ENCODE measurements at regions not wholly inside any gene's neighbourhood (a gene's known extent, or its start where the extent isn't known, plus 50 kb on each side); places are given as distances from the start of the nearest gene placed in this dataset.

DNA sequence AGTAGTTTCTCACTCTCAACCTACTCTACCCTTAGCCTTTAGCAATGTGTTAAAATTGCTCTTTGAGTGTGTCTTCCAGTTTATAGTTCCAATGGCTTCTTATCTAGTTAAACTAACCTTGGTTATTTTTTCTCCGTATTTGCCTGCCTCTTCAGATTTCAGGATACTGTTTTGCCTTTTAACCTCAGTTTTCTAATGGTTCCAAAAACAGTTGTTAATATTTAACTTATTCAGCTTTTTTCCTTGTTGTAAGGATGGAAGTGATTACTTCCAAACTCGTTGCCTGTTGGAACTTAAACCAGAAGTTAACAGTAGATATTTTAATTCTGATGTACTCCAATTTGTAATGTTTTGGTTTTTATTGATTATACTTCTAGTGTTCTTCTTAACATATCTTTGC lies 1574.9 kb downstream of the HACE1 start:
- DNase-seq (ENCODE audit: low read depth, low spot score) (no peak), FAIRE-seq (no peak), ATAC-seq (no peak)
- Histone ChIP-seq H3K4me2 (ENCODE audit: control insufficient read depth, insufficient read depth) (no peak overlapping the region), H3K9ac (ENCODE audit: control insufficient read depth, insufficient read depth, low read length) (no peak overlapping the region), H3K36me3 (ENCODE audit: control insufficient read depth in 2 of 2, insufficient read depth in 2 of 2, low read length in 1 of 2) (no peaks in the 10 kb centered on the region), H3K79me2 (ENCODE audit: control insufficient read depth, insufficient read depth, low read length) (no peaks in the 10 kb centered on the region), H2AFZ (ENCODE audit: control insufficient read depth, low read depth, low read length) (no peak overlapping the region), H3K9me3 (replicated peaks; ENCODE audit: control insufficient read depth, insufficient read depth, low read length) (no peaks in the 10 kb centered on the region), H3K27ac (ENCODE audit: control insufficient read depth, insufficient read depth) (no peak overlapping the region), H4K20me1 (ENCODE audit: control insufficient read depth, insufficient read depth) (no peaks in the 10 kb centered on the region), H3K4me3 (no peak overlapping the region), H3K4me1 (ENCODE audit: control insufficient read depth, insufficient read depth, low read length) (no peaks in the 10 kb centered on the region), H3K27me3 (replicated peaks in 1 of 2; ENCODE audit: control insufficient read depth in 2 of 2, insufficient read depth in 2 of 2, low read length in 1 of 2) (no peaks in the 10 kb centered on the region)
- ChIA-PET CTCF (no interaction called here), SMC1A (ENCODE audit: uncharacterized antibody, unreplicated experiment) (no interaction called here), RAD21 (ENCODE audit: unreplicated experiment) (no interaction called here), POLR2A (no interaction called here)
- in situ Hi-C loops (cut with MboI), result no loop called here
- intact Hi-C loops (cut with micrococcal nuclease; ENCODE audit: unreplicated experiment), result loop anchor here (1.0 kb wide), 1 partner anchor 30 kb away; no protein-coding TSS in a partner anchor
- no TSS peak for BruUV-seq (replicated peaks)
- 22% methylated on average over 2 of the region's 2 CpGs for WGBS (ENCODE audit: insufficient coverage, insufficient replicate concordance, low lambda C conversion rate, missing lambda C conversion rate)
- no peak for TF ChIP-seq CREM (IDR thresholded peaks at IDR 0.05; ENCODE audit: low read depth)
- TF ChIP-seq, protein P1, sequence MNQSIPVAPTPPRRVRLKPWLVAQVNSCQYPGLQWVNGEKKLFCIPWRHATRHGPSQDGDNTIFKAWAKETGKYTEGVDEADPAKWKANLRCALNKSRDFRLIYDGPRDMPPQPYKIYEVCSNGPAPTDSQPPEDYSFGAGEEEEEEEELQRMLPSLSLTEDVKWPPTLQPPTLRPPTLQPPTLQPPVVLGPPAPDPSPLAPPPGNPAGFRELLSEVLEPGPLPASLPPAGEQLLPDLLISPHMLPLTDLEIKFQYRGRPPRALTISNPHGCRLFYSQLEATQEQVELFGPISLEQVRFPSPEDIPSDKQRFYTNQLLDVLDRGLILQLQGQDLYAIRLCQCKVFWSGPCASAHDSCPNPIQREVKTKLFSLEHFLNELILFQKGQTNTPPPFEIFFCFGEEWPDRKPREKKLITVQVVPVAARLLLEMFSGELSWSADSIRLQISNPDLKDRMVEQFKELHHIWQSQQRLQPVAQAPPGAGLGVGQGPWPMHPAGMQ (IDR thresholded peaks at IDR 0.05; ENCODE audit: borderline replicate concordance), result no peak
- no peak for TF ChIP-seq HDAC2 (IDR thresholded peaks at IDR 0.05)
- TF ChIP-seq, protein P2, sequence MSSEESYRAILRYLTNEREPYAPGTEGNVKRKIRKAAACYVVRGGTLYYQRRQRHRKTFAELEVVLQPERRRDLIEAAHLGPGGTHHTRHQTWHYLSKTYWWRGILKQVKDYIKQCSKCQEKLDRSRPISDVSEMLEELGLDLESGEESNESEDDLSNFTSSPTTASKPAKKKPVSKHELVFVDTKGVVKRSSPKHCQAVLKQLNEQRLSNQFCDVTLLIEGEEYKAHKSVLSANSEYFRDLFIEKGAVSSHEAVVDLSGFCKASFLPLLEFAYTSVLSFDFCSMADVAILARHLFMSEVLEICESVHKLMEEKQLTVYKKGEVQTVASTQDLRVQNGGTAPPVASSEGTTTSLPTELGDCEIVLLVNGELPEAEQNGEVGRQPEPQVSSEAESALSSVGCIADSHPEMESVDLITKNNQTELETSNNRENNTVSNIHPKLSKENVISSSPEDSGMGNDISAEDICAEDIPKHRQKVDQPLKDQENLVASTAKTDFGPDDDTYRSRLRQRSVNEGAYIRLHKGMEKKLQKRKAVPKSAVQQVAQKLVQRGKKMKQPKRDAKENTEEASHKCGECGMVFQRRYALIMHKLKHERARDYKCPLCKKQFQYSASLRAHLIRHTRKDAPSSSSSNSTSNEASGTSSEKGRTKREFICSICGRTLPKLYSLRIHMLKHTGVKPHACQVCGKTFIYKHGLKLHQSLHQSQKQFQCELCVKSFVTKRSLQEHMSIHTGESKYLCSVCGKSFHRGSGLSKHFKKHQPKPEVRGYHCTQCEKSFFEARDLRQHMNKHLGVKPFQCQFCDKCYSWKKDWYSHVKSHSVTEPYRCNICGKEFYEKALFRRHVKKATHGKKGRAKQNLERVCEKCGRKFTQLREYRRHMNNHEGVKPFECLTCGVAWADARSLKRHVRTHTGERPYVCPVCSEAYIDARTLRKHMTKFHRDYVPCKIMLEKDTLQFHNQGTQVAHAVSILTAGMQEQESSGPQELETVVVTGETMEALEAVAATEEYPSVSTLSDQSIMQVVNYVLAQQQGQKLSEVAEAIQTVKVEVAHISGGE (CRISPR knock-in tag; IDR thresholded peaks at IDR 0.05), result no peak
- TF ChIP-seq FOXK2 (IDR thresholded peaks at IDR 0.05), result no peak
- TF ChIP-seq, protein P3, sequence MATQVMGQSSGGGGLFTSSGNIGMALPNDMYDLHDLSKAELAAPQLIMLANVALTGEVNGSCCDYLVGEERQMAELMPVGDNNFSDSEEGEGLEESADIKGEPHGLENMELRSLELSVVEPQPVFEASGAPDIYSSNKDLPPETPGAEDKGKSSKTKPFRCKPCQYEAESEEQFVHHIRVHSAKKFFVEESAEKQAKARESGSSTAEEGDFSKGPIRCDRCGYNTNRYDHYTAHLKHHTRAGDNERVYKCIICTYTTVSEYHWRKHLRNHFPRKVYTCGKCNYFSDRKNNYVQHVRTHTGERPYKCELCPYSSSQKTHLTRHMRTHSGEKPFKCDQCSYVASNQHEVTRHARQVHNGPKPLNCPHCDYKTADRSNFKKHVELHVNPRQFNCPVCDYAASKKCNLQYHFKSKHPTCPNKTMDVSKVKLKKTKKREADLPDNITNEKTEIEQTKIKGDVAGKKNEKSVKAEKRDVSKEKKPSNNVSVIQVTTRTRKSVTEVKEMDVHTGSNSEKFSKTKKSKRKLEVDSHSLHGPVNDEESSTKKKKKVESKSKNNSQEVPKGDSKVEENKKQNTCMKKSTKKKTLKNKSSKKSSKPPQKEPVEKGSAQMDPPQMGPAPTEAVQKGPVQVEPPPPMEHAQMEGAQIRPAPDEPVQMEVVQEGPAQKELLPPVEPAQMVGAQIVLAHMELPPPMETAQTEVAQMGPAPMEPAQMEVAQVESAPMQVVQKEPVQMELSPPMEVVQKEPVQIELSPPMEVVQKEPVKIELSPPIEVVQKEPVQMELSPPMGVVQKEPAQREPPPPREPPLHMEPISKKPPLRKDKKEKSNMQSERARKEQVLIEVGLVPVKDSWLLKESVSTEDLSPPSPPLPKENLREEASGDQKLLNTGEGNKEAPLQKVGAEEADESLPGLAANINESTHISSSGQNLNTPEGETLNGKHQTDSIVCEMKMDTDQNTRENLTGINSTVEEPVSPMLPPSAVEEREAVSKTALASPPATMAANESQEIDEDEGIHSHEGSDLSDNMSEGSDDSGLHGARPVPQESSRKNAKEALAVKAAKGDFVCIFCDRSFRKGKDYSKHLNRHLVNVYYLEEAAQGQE (IDR thresholded peaks at IDR 0.05; ENCODE audit: low read depth, low read length), result no peak
- TF ChIP-seq, protein P4, sequence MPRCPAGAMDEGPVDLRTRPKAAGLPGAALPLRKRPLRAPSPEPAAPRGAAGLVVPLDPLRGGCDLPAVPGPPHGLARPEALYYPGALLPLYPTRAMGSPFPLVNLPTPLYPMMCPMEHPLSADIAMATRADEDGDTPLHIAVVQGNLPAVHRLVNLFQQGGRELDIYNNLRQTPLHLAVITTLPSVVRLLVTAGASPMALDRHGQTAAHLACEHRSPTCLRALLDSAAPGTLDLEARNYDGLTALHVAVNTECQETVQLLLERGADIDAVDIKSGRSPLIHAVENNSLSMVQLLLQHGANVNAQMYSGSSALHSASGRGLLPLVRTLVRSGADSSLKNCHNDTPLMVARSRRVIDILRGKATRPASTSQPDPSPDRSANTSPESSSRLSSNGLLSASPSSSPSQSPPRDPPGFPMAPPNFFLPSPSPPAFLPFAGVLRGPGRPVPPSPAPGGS (IDR thresholded peaks at IDR 0.05; ENCODE audit: borderline replicate concordance, insufficient read depth, low read depth, low read length, poor library complexity, severe bottlenecking), result no peak
